Neural cell (in vitro differentiated cells): ENCODE measurements at regions not wholly inside any gene's neighbourhood (a gene's known extent, or its start where the extent isn't known, plus 50 kb on each side); places are given as distances from the start of the nearest gene placed in this dataset.

Experiments
- POLR2AphosphoS5 ChIP-seq: IDR thresholded peaks from 2 replicates; pipeline ENCODE4 v1.6.1; 2012
- TF ChIP-seq, protein P1 (sequence below): fragments of 450-650 bp; IDR thresholded peaks from 2 replicates; pipeline ENCODE4 v1.5.1; 2014; ENCODE audit warnings: antibody characterized with exemption, mild to moderate bottlenecking, moderate library complexity; ENCODE audit not compliant: poor library complexity, severe bottlenecking
- TF ChIP-seq, protein P2 (sequence below): IDR thresholded peaks from 2 replicates; pipeline ENCODE4 v1.6.1; 2012; ENCODE audit warnings: borderline replicate concordance

DNA sequence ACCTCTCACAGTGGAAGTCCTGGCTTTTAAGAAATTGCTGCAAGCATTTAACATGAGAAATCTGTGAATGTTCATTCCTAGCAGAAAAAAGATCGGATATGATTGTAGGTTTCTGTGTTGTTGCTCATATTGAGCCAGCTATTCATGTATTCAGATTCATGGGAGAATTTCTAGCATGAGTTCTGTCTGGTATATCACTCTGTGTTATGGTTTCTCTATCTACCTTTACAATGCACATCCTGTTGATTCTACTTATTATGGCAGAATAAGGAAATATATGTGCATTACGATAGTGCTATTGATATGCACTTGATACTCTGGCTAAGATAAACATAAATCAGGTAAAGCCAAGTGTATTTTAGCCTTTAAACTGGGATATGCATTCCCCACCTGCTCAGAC, 138.2 kb downstream of the KCNRG start:
- TF ChIP-seq, protein P1, sequence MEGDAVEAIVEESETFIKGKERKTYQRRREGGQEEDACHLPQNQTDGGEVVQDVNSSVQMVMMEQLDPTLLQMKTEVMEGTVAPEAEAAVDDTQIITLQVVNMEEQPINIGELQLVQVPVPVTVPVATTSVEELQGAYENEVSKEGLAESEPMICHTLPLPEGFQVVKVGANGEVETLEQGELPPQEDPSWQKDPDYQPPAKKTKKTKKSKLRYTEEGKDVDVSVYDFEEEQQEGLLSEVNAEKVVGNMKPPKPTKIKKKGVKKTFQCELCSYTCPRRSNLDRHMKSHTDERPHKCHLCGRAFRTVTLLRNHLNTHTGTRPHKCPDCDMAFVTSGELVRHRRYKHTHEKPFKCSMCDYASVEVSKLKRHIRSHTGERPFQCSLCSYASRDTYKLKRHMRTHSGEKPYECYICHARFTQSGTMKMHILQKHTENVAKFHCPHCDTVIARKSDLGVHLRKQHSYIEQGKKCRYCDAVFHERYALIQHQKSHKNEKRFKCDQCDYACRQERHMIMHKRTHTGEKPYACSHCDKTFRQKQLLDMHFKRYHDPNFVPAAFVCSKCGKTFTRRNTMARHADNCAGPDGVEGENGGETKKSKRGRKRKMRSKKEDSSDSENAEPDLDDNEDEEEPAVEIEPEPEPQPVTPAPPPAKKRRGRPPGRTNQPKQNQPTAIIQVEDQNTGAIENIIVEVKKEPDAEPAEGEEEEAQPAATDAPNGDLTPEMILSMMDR: no peak
- TF ChIP-seq, protein P2, sequence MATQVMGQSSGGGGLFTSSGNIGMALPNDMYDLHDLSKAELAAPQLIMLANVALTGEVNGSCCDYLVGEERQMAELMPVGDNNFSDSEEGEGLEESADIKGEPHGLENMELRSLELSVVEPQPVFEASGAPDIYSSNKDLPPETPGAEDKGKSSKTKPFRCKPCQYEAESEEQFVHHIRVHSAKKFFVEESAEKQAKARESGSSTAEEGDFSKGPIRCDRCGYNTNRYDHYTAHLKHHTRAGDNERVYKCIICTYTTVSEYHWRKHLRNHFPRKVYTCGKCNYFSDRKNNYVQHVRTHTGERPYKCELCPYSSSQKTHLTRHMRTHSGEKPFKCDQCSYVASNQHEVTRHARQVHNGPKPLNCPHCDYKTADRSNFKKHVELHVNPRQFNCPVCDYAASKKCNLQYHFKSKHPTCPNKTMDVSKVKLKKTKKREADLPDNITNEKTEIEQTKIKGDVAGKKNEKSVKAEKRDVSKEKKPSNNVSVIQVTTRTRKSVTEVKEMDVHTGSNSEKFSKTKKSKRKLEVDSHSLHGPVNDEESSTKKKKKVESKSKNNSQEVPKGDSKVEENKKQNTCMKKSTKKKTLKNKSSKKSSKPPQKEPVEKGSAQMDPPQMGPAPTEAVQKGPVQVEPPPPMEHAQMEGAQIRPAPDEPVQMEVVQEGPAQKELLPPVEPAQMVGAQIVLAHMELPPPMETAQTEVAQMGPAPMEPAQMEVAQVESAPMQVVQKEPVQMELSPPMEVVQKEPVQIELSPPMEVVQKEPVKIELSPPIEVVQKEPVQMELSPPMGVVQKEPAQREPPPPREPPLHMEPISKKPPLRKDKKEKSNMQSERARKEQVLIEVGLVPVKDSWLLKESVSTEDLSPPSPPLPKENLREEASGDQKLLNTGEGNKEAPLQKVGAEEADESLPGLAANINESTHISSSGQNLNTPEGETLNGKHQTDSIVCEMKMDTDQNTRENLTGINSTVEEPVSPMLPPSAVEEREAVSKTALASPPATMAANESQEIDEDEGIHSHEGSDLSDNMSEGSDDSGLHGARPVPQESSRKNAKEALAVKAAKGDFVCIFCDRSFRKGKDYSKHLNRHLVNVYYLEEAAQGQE: no peak
- no peak for TF ChIP-seq POLR2AphosphoS5
